Lower leg skin (tissue), 4 donors: ENCODE measurements at regions not wholly inside any gene's neighbourhood (a gene's known extent, or its start where the extent isn't known, plus 50 kb on each side); places are given as distances from the start of the nearest gene placed in this dataset.

Experiments used
- DNase-seq, 2 donors: peaks; one replicate each; pipeline ENCODE4 v3.0.0-alpha.2; 2019; ENCODE audit warnings: low spot score in 2 of 2
- H3K4me3 ChIP-seq: fragments of 200-600 bp; sonication (generic); 2 replicates; pipeline ENCODE4 v1.5.1; 2017; ENCODE audit warnings: mild to moderate bottlenecking, low read depth; ENCODE audit not compliant: poor library complexity, severe bottlenecking
- CTCF ChIP-seq, 3 donors: fragments of 450-650 bp; IDR thresholded peaks; one replicate each; pipeline ENCODE4 v1.5.1; 2016; ENCODE audit warnings: antibody characterized with exemption in 3 of 3, mild to moderate bottlenecking in 3 of 3, moderate library complexity in 2 of 3
- POLR2A ChIP-seq, 2 donors: fragments of 450-650 bp; IDR thresholded peaks; one replicate each; pipeline ENCODE4 v1.6.1; 2016 to 2017; ENCODE audit warnings: antibody characterized with exemption in 2 of 2, mild to moderate bottlenecking in 1 of 2, moderate library complexity in 1 of 2
- WGBS, 2 donors: methylation state at CpG; one replicate each; pipeline ENCODE4 v1.1.5; 2018; 5-methylcytosine and 5-hydroxymethylcytosine counted together
- intact Hi-C: fragments of 100-400 bp; cut with DNase I; formaldehyde crosslinking; loops from one replicate; pipeline ENCODE4 v1.15.0; 2023; ENCODE audit warnings: low total_unique reads

- WGBS, 2 donors = 62 to 67% methylated on average over 3 of the region's 3 CpGs
- H3K4me3 ChIP-seq = no peak overlapping the region
- TF ChIP-seq POLR2A (IDR thresholded peaks at IDR 0.05) (no peak), CTCF (IDR thresholded peaks at IDR 0.05) (no peak)
- no peak for DNase-seq
- intact Hi-C loops = loop anchor here (5.0 kb wide), 1 partner anchor 178 kb away; no protein-coding TSS in a partner anchor
Measured at GRCh38 chrX:23194885-23195554, 139.6 kb upstream of the PTCHD1 start.

GRCh38 chrX:23195761-23196160 lies 138.9 kb upstream of the PTCHD1 start:
- intact Hi-C loops = no loop called here
- H3K4me3 ChIP-seq = no peak overlapping the region
- TF ChIP-seq CTCF (IDR thresholded peaks at IDR 0.05) = no peak
- DNase-seq = no peak
- 80 to 86% methylated on average over 1 of the region's 1 CpG for WGBS, 2 donors

GRCh38 chrX:23201706-23202105 lies 132.9 kb upstream of the PTCHD1 start:
- H3K4me3 ChIP-seq = no peak overlapping the region
- TF ChIP-seq POLR2A (IDR thresholded peaks at IDR 0.05) (no peak), CTCF (IDR thresholded peaks at IDR 0.05) (no peak)
- WGBS, 2 donors = 67 to 70% methylated on average over 1 of the region's 1 CpG
- no peak for DNase-seq
- intact Hi-C loops = no loop called here

GRCh38 chrX:23202326-23202725 lies 132.3 kb upstream of the PTCHD1 start:
- no peak for TF ChIP-seq POLR2A (IDR thresholded peaks at IDR 0.05)
- TF ChIP-seq CTCF (IDR thresholded peaks at IDR 0.05) = no peak
- intact Hi-C loops = no loop called here
- WGBS, 2 donors = 44 to 48% methylated on average over 4 of the region's 4 CpGs
- no peak overlapping the region for H3K4me3 ChIP-seq
- DNase-seq = no peak

- no peak overlapping the region for H3K4me3 ChIP-seq
Measured at GRCh38 chrX:23223169-23223568, 111.5 kb upstream of the PTCHD1 start.

More at GRCh38 chrX:23223169-23223568, 111.5 kb upstream of the PTCHD1 start:
- no peak for TF ChIP-seq CTCF (IDR thresholded peaks at IDR 0.05)
- TF ChIP-seq POLR2A (IDR thresholded peaks at IDR 0.05) = no peak
- WGBS, 2 donors = 88 to 90% methylated on average over 5 of the region's 5 CpGs
- DNase-seq = no peak
- intact Hi-C loops = no loop called here
